Right lobe of liver (tissue), 4 donors: ENCODE measurements at regions not wholly inside any gene's neighbourhood (a gene's known extent, or its start where the extent isn't known, plus 50 kb on each side); places are given as distances from the start of the nearest gene placed in this dataset.

Source experiments
- POLR2A ChIP-seq: fragments of 450-650 bp; IDR thresholded peaks from one replicate; pipeline ENCODE4 v1.6.1; 2017; ENCODE audit warnings: antibody characterized with exemption, mild to moderate bottlenecking
- TF ChIP-seq, protein P1 (sequence below), 4 donors: fragments of 200-600 bp in 3 of 4; fragments of 450-650 bp in 1 of 4; IDR thresholded peaks; one replicate each; pipeline versions ENCODE4 v1.5.1 to v1.8.0; 2016 to 2022; ENCODE audit warnings: antibody characterized with exemption in 4 of 4, mild to moderate bottlenecking in 2 of 4
- donor health status: DM: no; HTN: no; CAD: no.
- donor health status: DM: no; HTN: no; CAD: no.
- donor health status: DM: no; HTN: yes; CAD: no.

- TF ChIP-seq POLR2A: no peak
- TF ChIP-seq, protein P1, sequence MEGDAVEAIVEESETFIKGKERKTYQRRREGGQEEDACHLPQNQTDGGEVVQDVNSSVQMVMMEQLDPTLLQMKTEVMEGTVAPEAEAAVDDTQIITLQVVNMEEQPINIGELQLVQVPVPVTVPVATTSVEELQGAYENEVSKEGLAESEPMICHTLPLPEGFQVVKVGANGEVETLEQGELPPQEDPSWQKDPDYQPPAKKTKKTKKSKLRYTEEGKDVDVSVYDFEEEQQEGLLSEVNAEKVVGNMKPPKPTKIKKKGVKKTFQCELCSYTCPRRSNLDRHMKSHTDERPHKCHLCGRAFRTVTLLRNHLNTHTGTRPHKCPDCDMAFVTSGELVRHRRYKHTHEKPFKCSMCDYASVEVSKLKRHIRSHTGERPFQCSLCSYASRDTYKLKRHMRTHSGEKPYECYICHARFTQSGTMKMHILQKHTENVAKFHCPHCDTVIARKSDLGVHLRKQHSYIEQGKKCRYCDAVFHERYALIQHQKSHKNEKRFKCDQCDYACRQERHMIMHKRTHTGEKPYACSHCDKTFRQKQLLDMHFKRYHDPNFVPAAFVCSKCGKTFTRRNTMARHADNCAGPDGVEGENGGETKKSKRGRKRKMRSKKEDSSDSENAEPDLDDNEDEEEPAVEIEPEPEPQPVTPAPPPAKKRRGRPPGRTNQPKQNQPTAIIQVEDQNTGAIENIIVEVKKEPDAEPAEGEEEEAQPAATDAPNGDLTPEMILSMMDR (IDR thresholded peaks at IDR 0.05): no peak
Measured at GRCh38 chr15:69852482-69852881, 245.2 kb downstream of the TLE3 start.
